ENCODE measurements at regions not wholly inside any gene's neighbourhood (a gene's known extent, or its start where the extent isn't known, plus 50 kb on each side); places are given as distances from the start of the nearest gene placed in this dataset.

- TF ChIP-seq CTCF (IDR thresholded peaks at IDR 0.05; ENCODE audit: insufficient read depth, low read length) (no peak), GABPA (IDR thresholded peaks at IDR 0.05; ENCODE audit: low read depth) (no peak), REST (IDR thresholded peaks at IDR 0.05; ENCODE audit: insufficient replicate concordance, low read depth) (no peak)
These were observed 188.6 kb downstream of the ARL4C start for GRCh38 chr2:234308073-234308812.
